ENCODE measurements at regions not wholly inside any gene's neighbourhood (a gene's known extent, or its start where the extent isn't known, plus 50 kb on each side); places are given as distances from the start of the nearest gene placed in this dataset.
"Not testable (repeated sequence)": the region's sequence is repeated elsewhere in the genome, so short reads cannot be mapped to it uniquely, and the experiment has no call there.

DNA sequence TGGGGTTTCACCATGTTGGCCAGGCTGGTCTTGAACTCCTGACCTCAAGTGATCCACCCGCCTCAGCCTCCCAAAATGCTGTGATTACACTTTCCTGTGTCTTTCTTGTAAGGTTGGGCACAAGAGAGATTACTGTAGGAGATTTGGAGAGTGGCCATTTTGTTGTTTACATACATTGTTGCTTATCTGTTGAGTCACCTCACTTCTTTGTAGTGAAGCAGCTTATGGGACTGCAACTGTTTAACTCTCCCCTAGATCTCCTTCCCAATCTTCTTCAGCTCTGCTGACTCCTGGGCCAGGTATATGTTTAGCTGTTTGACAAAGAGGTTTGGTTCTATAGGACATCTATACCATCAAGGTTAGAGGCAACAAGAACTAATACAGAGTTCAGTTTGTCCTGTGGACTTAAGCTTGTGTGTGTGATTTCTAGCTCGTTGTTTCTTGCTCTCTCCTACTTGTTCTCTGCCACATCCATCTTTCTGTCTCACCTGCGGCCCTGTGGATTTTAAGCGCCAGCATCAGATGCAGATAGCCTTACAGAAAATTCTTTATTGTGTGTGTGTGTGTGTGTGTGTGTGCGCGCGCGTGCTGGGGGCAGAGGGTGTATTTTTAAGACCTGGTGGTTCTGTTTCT lies 95.4 kb downstream of the HAUS1 start:
- peak overlapping the region; percentile 49 for H3K27ac ChIP-seq
- H3K79me2 ChIP-seq (ENCODE audit: low read depth): peaks cover 85% of the 10 kb centered on the region
- BruUV-seq (replicated peaks): no TSS peak
- peaks cover 34% of the 10 kb centered on the region for H3F3A ChIP-seq (ENCODE audit: insufficient read depth, low read depth)
- H2AFZ ChIP-seq: no peak overlapping the region
- ChIA-PET POLR2A (ENCODE audit: unreplicated experiment) (interaction anchor here (0.5 to 1.2 kb wide), 4 partner anchors 26 to 96 kb away, joined by 3 to 15 read pairs (median 9); a partner anchor contains a TSS), CTCF (interaction anchor here (1.0 kb wide), 1 partner anchor 26 kb away, joined by 3 read pairs; a partner anchor contains a TSS)
- peak; percentile 44 to 91 for DNase-seq
- H3K4me1 ChIP-seq (replicated peaks; ENCODE audit: insufficient read depth): peaks cover 25% of the 10 kb centered on the region
- H4K20me1 ChIP-seq (ENCODE audit: insufficient read depth): peaks cover 9% of the 10 kb centered on the region
- peak overlapping the region; percentile 41 for H3K4me2 ChIP-seq
- intact Hi-C loops (cut with micrococcal nuclease; ENCODE audit: unreplicated experiment): loop anchor here (2.0 kb wide), 1 partner anchor 47 kb away; no protein-coding TSS in a partner anchor
- no peaks in the 10 kb centered on the region for H3K27me3 ChIP-seq (ENCODE audit: insufficient read depth, low read depth)
- H3K36me3 ChIP-seq (ENCODE audit: low read depth): no peaks in the 10 kb centered on the region
- H3K4me3 ChIP-seq: no peak overlapping the region
- no peaks in the 10 kb centered on the region for H3K9me3 ChIP-seq (ENCODE audit: insufficient read depth, low read depth)
- TF ChIP-seq EZH2 (IDR thresholded peaks at IDR 0.05; ENCODE audit: low read depth): no peak
- TF ChIP-seq, protein P1, sequence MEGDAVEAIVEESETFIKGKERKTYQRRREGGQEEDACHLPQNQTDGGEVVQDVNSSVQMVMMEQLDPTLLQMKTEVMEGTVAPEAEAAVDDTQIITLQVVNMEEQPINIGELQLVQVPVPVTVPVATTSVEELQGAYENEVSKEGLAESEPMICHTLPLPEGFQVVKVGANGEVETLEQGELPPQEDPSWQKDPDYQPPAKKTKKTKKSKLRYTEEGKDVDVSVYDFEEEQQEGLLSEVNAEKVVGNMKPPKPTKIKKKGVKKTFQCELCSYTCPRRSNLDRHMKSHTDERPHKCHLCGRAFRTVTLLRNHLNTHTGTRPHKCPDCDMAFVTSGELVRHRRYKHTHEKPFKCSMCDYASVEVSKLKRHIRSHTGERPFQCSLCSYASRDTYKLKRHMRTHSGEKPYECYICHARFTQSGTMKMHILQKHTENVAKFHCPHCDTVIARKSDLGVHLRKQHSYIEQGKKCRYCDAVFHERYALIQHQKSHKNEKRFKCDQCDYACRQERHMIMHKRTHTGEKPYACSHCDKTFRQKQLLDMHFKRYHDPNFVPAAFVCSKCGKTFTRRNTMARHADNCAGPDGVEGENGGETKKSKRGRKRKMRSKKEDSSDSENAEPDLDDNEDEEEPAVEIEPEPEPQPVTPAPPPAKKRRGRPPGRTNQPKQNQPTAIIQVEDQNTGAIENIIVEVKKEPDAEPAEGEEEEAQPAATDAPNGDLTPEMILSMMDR (conservative IDR thresholded peaks at IDR 0.05): no peak
- H3K9me2 ChIP-seq (ENCODE audit: insufficient read depth): no peaks in the 10 kb centered on the region

DNA sequence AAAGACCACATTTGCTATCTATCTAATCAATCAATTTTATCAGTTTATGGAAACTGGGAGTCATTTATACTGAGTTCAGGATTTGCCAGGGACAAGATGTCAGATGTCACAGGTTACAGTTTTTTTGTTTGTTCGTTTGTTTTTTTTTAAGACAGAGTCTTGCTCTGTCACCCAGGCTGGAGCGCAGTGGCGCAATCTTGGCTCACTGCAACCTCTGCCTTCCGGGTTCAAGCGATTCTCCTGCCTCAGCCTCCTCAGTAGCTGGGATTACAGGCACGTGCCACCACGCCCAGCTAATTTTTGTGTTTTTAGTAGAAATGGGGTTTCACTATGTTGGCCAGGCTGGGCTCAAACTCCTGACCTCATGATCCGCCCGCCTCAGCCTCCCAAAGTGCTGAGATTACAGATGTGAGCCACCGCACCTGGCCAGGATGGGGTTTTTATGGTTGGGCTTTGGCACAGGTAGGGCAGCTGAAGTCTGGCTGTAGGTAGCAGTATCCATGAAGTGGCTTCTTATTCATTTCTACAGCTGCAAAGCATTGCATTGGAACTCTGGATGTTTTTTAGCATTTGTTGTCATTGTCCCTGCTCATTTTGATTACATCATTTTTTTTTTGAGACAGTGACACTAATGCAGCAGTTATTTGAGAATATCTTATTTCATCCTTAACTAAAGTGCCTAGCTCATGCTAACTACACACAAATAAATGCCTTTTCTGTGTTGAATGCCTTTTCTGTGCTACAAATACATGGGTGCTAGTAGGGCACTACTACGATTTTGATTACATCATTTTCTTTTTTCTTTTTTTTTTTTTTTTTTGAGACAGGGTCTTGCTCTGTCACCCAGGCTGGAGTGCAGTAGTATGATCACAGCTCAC lies 96.2 kb downstream of the HAUS1 start:
- intact Hi-C loops (cut with micrococcal nuclease; ENCODE audit: unreplicated experiment): not testable (repeated sequence)
- POLR2A ChIA-PET (ENCODE audit: unreplicated experiment): interaction anchor here (0.6 to 1.2 kb wide), 2 partner anchors 27 to 48 kb away, joined by 3 to 9 read pairs; a partner anchor contains a TSS

DNA sequence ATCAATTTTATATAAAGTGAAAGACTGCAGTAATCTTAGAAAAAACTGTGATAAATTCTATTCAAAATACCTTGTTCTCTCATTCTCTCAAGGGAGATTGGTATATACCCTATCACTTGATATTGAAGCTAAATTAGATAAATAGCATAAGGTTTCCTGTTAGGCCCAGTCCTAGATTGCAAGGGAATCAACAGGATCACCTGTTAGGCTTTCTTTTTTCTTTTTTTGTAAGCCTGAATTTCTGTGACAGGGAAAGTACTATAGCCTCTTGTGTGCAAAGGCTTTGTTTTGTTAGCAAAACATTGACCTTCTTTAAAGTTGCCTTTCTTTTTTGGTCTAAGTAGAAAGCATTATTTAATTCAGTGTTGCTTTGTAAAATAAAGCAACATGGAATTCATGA lies 100.0 kb downstream of the HAUS1 start:
- H3K9me3 ChIP-seq (ENCODE audit: insufficient read depth, low read depth): no peaks in the 10 kb centered on the region
- H4K20me1 ChIP-seq (ENCODE audit: insufficient read depth): peaks cover 5% of the 10 kb centered on the region; the same call in 1 of the 2 replicates
- H3F3A ChIP-seq (ENCODE audit: insufficient read depth, low read depth): peaks cover 15% of the 10 kb centered on the region
- H3K4me3 ChIP-seq: no peak overlapping the region
- H3K9me2 ChIP-seq (ENCODE audit: insufficient read depth): no peaks in the 10 kb centered on the region
- CTCF ChIA-PET: interaction anchor here (0.7 kb wide), 1 partner anchor 111 kb away, joined by 10 read pairs; no protein-coding TSS in a partner anchor
- BruUV-seq (replicated peaks): no TSS peak
- H3K27ac ChIP-seq: peak overlapping the region; percentile 8; the same call in 1 of the 2 replicates
- POLR2A ChIA-PET (ENCODE audit: unreplicated experiment): no interaction called here
- intact Hi-C loops (cut with micrococcal nuclease; ENCODE audit: unreplicated experiment): no loop called here
- DNase-seq: no peak
- no peaks in the 10 kb centered on the region for H3K27me3 ChIP-seq (ENCODE audit: insufficient read depth, low read depth)
- no peak overlapping the region for H3K4me2 ChIP-seq
- H3K79me2 ChIP-seq (ENCODE audit: low read depth): peaks cover 83% of the 10 kb centered on the region
- peaks cover 18% of the 10 kb centered on the region for H3K4me1 ChIP-seq (replicated peaks; ENCODE audit: insufficient read depth)
- no peak overlapping the region for H2AFZ ChIP-seq
- H3K36me3 ChIP-seq (ENCODE audit: low read depth): no peaks in the 10 kb centered on the region; the same call in 1 of the 2 replicates
- TF ChIP-seq, protein P1 (conservative IDR thresholded peaks at IDR 0.05): no peak
- no peak for TF ChIP-seq EZH2 (IDR thresholded peaks at IDR 0.05; ENCODE audit: low read depth)

More for the DNA sequence above, 96.2 kb downstream of the HAUS1 start:
- H3K36me3 ChIP-seq (ENCODE audit: low read depth); H3K9me2 ChIP-seq (ENCODE audit: insufficient read depth); DNase-seq; BruUV-seq (replicated peaks); H3K9me3 ChIP-seq (ENCODE audit: insufficient read depth, low read depth); CTCF ChIA-PET; H2AFZ ChIP-seq; H4K20me1 ChIP-seq (ENCODE audit: insufficient read depth); H3K27me3 ChIP-seq (ENCODE audit: insufficient read depth, low read depth); H3K4me3 ChIP-seq: not testable (repeated sequence)
- Histone ChIP-seq H3K4me1 (replicated peaks; ENCODE audit: insufficient read depth) (peaks cover 25% of the 10 kb centered on the region), H3K79me2 (ENCODE audit: low read depth) (peaks cover 84% of the 10 kb centered on the region), H3K27ac (peak overlapping the region; percentile 49), H3K4me2 (peak overlapping the region; percentile 41; the same call in 1 of the 2 replicates), H3F3A (ENCODE audit: insufficient read depth, low read depth) (peaks cover 34% of the 10 kb centered on the region)
